GM10266 (cell line): ENCODE measurements at regions not wholly inside any gene's neighbourhood (a gene's known extent, or its start where the extent isn't known, plus 50 kb on each side); places are given as distances from the start of the nearest gene placed in this dataset.

Experiments used
- DNase-seq: peaks from one replicate; pipeline ENCODE4 v3.0.0; 2012; ENCODE audit errors: extremely low spot score
- TF ChIP-seq, protein P1 (sequence below): IDR thresholded peaks from 2 replicates; pipeline ENCODE4 v1.5.1; 2012; ENCODE audit warnings: mild to moderate bottlenecking, low read depth; ENCODE audit not compliant: control insufficient read depth, insufficient read depth; ENCODE audit errors: missing control alignments

DNA sequence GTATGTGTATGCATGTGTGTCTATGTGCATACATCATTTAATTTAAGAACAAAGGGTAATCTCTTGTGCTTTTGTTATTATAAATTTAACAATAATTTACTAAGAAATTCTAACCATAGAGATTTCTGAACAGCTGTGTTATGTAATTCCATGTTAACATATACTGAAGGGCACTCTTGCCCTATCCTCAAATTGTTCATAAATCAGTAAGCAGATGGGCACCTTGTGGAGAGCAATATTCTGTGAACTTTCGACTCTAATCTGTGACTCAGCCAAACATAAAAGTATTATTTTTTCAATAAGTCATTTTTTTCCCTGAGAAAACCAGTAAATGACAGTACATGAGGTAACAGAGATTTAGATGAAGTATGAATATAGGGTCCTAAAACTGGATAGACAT is 938.3 kb upstream of the CRIM1 start:
- TF ChIP-seq, protein P1, sequence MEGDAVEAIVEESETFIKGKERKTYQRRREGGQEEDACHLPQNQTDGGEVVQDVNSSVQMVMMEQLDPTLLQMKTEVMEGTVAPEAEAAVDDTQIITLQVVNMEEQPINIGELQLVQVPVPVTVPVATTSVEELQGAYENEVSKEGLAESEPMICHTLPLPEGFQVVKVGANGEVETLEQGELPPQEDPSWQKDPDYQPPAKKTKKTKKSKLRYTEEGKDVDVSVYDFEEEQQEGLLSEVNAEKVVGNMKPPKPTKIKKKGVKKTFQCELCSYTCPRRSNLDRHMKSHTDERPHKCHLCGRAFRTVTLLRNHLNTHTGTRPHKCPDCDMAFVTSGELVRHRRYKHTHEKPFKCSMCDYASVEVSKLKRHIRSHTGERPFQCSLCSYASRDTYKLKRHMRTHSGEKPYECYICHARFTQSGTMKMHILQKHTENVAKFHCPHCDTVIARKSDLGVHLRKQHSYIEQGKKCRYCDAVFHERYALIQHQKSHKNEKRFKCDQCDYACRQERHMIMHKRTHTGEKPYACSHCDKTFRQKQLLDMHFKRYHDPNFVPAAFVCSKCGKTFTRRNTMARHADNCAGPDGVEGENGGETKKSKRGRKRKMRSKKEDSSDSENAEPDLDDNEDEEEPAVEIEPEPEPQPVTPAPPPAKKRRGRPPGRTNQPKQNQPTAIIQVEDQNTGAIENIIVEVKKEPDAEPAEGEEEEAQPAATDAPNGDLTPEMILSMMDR, result no peak
- DNase-seq, result no peak

DNA sequence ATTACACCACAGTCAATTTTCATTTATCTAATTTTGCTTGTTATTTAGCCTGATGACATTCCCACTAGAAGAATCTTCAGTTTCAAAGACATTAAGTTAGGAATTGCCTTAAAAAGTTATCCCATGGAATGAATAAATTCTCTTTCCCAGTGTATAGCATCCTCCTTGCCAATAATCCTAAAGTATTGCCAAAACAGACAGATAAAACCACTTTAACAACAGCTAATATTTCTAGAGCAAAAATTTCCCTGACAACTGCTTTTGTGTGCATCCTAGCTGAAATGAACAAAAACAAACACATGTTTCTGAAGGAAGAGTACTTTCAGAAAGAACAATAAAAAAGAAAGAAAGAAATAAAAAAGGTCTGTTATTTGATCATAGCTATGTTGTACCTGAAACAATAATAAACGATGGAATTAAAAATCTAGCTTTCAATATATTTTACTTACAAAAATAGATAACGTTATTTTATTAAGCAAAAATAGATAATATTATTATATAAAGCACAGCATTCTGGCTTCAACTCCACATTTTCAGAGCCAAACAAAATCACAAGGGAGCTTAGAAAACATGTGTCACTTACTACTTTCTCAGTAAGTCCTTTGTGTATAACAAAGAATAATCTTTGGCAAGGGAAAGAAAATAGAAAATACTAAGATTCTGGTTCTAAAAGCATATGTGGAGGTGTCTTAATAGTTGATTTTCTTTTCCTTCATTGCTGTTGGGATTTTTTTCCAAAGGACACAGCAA is 939.0 kb upstream of the CRIM1 start:
- DNase-seq, result no peak
- TF ChIP-seq, protein P1, result no peak

GRCh38 chr2:35415942-35416341 is 939.6 kb upstream of the CRIM1 start:
- TF ChIP-seq, protein P1, result no peak
- DNase-seq, result no peak

GRCh38 chr2:35415282-35415681 is 940.3 kb upstream of the CRIM1 start:
- TF ChIP-seq, protein P1, result no peak
- no peak for DNase-seq

GRCh38 chr2:35410431-35411061 is 945.0 kb upstream of the CRIM1 start:
- TF ChIP-seq, protein P1, result peak; percentile 89
- DNase-seq, result peak; percentile 27

- TF ChIP-seq, protein P1, result no peak
- no peak for DNase-seq
Observed at GRCh38 chr2:35409762-35410161, 945.8 kb upstream of the CRIM1 start.

DNA sequence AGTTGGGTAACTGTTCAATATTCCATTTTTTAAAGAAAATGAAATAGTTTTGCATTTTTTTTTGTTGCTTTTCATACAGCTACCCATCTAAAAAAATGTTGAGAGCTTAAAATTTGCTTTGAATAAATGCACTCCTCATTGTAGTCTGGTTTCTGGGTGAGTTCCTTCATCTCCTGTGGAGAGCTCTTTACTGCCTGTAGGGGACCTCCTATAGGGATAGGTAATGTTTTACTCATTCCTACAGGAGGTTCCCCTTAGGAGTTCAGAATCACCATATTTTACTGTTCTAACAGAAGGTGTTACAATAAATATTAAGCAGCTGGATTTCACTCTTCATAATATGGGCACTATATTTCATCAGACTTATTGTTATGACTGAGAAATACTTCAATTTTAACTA is 947.3 kb upstream of the CRIM1 start:
- DNase-seq, result no peak
- TF ChIP-seq, protein P1, result no peak
